Brain microvascular endothelial cell (primary cell): ENCODE measurements at regions not wholly inside any gene's neighbourhood (a gene's known extent, or its start where the extent isn't known, plus 50 kb on each side); places are given as distances from the start of the nearest gene placed in this dataset.

Experiments used
- DNase-seq: peaks from one replicate; pipeline ENCODE4 v3.0.0-alpha.2; 2020
- H3K27ac ChIP-seq: fragments of 250-450 bp; sonication (Bioruptor Pico); 2 replicates; pipeline ENCODE4 v1.5.1; 2020; ENCODE audit warnings: mild to moderate bottlenecking, moderate library complexity
- H3K27me3 ChIP-seq: fragments of 250-450 bp; sonication (Bioruptor Pico); replicated peaks from 2 replicates; pipeline ENCODE4 v1.5.1; 2020; ENCODE audit warnings: mild to moderate bottlenecking
- H3K36me3 ChIP-seq: fragments of 250-450 bp; sonication (Bioruptor Pico); replicated peaks from 2 replicates; pipeline ENCODE4 v1.5.1; 2020; ENCODE audit warnings: mild to moderate bottlenecking
- H3K4me3 ChIP-seq: 2 replicates; pipeline ENCODE4 v1.5.1; 2011; ENCODE audit warnings: low read depth, mild to moderate bottlenecking, control low read depth, low read length, moderate library complexity
- CTCF ChIP-seq: IDR thresholded peaks from 2 replicates; pipeline ENCODE4 v1.5.1; 2011; ENCODE audit warnings: low read depth, mild to moderate bottlenecking, moderate library complexity, low read length, control low read depth, inconsistent platforms; ENCODE audit errors: missing control alignments
- in situ Hi-C: cut with HindIII; loops from 2 replicates; pipeline ENCODE4 v1.10.0; 2017; ENCODE audit warnings: low sequenced_read_pairs, low pct_ligation_motif_present

GRCh38 chr18:75545189-75545588 is 117.7 kb upstream of the SMIM21 start:
- Histone ChIP-seq H3K27me3 (no peaks in the 10 kb centered on the region), H3K36me3 (no peaks in the 10 kb centered on the region), H3K4me3 (no peak overlapping the region), H3K27ac (no peak overlapping the region)
- DNase-seq = no peak
- TF ChIP-seq CTCF = no peak
- in situ Hi-C loops = no loop called here

GRCh38 chr18:75544496-75544895 is 117.0 kb upstream of the SMIM21 start:
- H3K36me3 ChIP-seq = no peaks in the 10 kb centered on the region
- peak; percentile 5 for DNase-seq
- no peaks in the 10 kb centered on the region for H3K27me3 ChIP-seq
- in situ Hi-C loops = no loop called here
- no peak overlapping the region for H3K4me3 ChIP-seq
- no peak for TF ChIP-seq CTCF
- no peak overlapping the region for H3K27ac ChIP-seq

GRCh38 chr18:75544051-75544481 is 116.6 kb upstream of the SMIM21 start:
- H3K36me3 ChIP-seq = no peaks in the 10 kb centered on the region
- H3K27me3 ChIP-seq = no peaks in the 10 kb centered on the region
- H3K4me3 ChIP-seq = no peak overlapping the region
- no peak for TF ChIP-seq CTCF
- no peak for DNase-seq
- in situ Hi-C loops = no loop called here
- no peak overlapping the region for H3K27ac ChIP-seq

GRCh38 chr18:75538727-75539126 is 111.2 kb upstream of the SMIM21 start:
- TF ChIP-seq CTCF = no peak
- Histone ChIP-seq H3K27ac (no peak overlapping the region), H3K27me3 (no peaks in the 10 kb centered on the region), H3K36me3 (no peaks in the 10 kb centered on the region), H3K4me3 (no peak overlapping the region)
- in situ Hi-C loops = no loop called here
- DNase-seq = no peak

GRCh38 chr18:75533950-75534349 is 106.4 kb upstream of the SMIM21 start:
- in situ Hi-C loops = no loop called here
- H3K36me3 ChIP-seq = no peaks in the 10 kb centered on the region
- H3K27ac ChIP-seq = no peak overlapping the region
- no peak for DNase-seq
- TF ChIP-seq CTCF = no peak
- H3K4me3 ChIP-seq = no peak overlapping the region
- no peaks in the 10 kb centered on the region for H3K27me3 ChIP-seq

- TF ChIP-seq CTCF = no peak
- H3K36me3 ChIP-seq = no peaks in the 10 kb centered on the region
- DNase-seq = no peak
- in situ Hi-C loops = no loop called here
- H3K27ac ChIP-seq = no peak overlapping the region
- H3K4me3 ChIP-seq = no peak overlapping the region
- no peaks in the 10 kb centered on the region for H3K27me3 ChIP-seq
Measured at GRCh38 chr18:75533209-75533608, 105.7 kb upstream of the SMIM21 start.
